NK-92 treated with Interleukin-12 subunit alpha and Interleukin-12 subunit beta, amount 100 ng/mL, for 24 hours (cell line): ENCODE measurements at regions not wholly inside any gene's neighbourhood (a gene's known extent, or its start where the extent isn't known, plus 50 kb on each side); places are given as distances from the start of the nearest gene placed in this dataset.
"Not testable (repeated sequence)": the region's sequence is repeated elsewhere in the genome, so short reads cannot be mapped to it uniquely, and the experiment has no call there.

Experiments used
- DNase-seq: peaks from one replicate; lab custom pipeline; 2025; lab: John Stamatoyannopoulos, UW

DNA sequence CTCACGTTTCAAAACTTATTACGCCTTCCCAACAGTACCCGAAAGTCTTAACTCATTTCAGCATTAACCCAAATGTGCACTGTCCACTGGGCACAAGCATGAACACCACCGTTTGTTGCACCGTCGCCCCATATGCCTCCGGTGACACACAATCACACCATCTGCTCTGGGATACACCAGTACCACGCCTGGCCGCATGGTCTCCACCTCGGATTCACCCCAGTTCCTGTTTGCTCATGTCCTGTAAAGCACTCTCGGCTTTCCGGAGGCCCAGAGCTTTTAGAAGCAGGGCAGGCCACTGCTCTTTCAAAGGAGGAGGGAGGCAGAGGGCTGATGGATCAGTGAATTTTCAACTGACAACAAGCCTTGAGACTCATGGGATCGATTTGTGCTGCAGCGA lies 1570.0 kb upstream of the DEFB115 start:
- no peak for DNase-seq

DNA sequence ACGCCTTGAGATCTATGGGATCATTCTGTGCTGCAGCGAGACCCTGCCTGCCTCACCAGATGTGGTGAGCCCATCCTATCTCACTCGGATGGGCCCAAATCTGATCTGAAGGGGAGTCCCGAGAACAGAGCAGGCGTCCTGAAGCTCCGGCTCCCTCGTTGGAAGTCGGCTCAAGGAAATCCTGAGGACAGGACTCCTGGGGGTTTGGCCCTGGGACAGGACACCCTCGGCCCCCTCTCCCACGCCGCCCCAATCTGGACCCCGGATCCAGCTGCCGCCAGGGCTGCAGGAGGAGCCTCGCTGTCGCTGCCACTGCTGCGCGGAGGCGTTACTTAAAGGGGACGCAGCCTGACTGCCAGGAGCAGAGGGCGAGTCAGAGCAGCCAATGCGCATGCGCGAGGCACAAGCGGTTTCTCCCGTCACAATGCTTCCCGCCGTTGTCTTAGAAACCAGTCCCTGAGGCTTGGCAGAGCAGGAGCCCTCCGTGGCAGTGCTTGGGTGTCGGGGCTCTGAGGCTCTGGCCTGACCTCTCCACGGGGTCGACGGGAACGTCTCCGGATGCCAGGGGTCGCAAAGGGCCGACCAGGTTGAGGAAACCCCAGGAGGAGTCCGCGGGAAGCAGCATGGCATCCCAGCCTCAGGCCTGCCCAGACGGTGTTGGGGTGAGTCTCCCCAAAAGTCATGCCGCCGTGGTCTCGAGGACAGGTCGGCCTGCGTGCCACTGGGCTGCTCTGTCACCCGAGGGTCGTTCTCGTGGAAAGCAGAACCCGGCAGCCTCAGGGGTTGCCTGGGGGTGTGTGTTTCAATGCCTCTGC lies 1567.8 kb upstream of the DEFB115 start:
- DNase-seq: peak; percentile 57

DNA sequence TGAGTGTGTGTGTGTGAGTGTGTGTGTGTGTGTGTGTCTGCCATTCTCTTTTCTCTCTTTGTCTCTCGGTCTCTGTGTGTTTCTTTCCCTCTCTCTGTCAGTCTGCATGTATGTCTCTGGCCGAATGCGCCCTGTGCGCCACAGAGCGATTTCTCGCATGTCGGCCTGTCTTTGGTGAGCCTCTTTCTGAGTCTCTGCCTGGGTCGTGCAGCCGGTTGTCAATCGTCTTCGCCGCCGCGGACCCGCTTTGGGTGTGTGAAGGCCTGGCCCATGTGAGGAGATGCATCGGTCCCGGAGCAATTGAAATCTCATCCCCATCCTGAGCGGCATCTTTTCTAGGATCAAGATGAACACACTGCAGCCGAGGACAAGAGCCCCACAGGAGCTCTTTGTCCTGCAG lies 1567.2 kb upstream of the DEFB115 start:
- no peak for DNase-seq

DNA sequence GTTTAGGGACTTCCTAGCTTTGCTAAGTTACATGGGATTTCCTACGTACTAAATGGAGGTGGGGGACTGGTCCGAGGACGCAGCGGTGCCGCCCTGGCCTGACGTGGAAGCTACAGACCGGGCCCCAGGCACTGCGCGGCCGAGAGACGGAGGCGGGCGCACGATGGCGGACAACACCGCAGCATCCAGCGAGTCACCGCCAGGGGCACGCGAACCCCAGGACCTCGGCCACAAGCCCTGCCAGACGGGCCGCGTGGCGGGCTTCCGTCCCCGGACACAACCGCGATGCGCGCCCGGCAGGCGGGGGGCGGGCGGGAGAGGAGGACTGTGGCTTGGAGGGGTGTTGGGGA lies 1516.9 kb upstream of the DEFB115 start:
- no peak for DNase-seq

DNA sequence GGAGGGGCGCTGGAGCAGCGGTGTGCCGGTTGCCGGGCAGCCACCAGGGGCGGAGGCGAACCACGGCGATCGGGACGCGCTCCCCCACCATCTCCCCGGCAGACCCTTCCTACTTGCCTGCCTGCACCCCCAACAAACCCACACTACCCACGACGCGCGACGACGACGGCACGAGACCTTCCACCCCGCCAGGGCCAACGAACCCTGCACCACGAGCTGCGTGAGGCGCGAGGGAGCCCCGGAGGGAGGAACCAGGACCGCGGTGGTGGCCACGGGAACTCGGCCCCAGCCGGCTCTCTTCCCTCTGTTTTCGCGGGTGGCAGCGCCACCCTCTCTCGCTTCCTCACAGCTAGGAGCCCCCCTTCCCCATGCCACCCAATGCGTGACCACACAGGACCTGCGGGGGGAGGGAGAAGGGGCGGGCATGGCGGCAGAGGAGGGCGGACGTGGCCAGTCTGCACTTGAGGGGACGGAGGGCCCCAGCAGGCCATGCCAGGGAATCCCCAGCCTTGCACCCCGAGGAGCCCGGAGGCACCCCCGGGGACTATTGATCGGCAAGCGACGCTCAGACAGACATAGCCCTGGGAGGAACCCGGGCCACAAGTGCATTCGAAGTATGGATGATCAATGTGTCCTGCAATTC lies 1516.4 kb upstream of the DEFB115 start:
- DNase-seq: no peak

DNA sequence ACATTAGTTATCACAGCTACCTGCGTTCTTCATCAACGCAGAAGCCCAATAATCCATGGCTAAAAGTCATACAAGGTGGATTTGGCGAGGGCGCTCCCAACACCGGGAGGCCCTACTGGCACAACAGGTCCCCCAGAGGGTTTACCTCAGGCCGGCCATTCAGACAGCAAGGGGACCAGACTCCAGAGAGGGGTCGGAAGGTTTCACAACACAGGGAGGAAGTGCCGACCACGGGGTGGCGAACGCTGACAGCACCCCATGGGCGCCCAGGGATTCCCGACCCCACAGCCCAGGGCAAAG lies 1515.9 kb upstream of the DEFB115 start:
- no peak for DNase-seq

DNA sequence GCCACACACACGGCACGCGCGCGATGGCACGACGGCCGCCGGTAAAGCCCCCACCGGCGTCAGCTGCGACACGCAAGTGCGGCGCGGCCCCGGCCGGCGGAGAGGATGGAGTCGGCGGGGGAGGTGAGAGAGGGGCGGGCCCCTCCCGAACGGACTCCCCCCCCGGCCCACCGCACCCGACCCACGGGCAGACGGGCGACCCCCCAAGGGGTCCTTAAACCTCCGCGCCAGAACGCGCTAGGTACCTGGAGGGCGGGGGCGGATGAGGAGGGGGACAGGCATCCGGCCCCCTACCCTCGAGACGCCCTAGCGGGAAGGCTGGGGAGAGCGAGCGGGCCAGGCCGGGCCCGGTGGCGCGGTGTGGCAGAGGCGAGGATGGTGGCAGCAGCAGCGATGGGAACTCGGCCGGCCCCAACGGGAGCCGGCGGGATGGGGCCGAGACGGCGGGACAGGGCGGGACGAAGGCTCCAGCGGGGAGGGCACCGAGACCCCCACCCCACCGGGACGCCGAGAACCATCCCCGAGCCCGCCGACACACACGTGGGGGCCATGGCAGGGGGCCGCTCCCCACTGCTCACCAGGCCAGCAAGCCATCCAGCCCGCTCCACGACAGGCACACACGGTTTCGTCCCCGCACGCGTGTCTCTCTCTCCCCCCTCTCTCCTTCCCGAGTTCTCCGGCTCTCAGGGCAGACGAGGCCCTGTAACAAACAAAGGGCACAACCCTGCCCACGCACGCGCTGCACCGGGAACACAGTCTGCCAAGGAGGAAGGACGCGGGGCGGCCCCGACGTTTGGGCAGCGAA lies 1515.4 kb upstream of the DEFB115 start:
- no peak for DNase-seq

DNA sequence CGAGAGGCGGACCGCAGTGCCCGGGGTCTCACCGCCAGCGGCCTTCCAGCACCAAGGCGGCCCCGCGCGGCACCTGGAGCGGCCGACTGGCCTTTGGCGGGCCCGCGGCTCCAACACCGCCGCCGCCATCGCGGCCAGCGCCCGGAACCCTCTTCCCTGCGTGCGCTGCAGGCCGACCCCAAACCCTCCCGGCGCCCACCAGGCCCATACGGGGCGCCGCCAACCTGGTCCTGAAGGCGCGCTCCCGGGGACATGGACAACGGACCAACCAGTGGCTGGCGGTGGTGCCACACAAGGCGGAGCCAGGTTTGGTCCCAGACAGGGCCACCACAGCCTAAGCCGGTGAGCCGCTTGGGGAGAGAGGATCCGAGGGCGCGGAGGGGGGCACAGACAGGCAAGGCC lies 1514.8 kb upstream of the DEFB115 start:
- DNase-seq: no peak

DNA sequence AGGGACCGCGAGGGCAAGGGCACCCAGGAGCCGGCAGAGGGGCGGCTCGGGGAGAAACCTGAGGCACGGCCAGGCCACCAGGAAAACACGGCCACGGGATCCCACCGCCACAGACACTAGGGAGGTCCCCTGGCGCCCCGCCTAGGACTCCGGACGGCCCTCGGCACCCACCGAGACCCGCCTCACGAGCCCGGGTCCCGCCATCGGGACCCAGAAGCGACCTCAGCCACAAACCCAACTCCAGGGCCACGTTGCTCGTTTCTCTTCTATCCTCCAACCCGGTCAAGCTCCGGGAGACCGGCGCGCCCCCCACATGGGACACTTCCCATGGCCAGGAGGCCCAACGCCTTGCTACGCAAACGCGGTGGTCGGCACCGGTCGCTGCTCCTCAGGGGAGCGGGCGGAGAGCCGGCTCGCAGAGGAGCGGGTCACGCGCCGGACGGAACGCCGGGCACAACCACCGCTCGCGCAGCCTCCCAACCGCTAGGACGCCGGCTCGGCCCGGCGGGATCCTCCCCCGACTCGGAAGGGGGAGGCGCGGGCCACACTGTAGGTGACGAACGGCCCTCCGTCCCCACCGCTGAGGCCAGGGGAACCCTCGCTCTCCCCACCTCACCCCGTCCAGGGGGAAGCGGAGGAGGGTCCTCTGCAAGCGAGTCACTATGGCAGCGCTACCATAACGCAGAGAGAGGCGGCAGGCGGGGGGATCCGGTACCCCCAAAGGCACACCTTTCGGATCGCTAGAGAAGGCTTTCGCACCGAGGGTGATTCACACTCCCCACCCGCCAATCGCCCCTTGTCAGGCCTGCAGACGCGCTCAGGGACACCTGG lies 1514.1 kb upstream of the DEFB115 start:
- DNase-seq: no peak

DNA sequence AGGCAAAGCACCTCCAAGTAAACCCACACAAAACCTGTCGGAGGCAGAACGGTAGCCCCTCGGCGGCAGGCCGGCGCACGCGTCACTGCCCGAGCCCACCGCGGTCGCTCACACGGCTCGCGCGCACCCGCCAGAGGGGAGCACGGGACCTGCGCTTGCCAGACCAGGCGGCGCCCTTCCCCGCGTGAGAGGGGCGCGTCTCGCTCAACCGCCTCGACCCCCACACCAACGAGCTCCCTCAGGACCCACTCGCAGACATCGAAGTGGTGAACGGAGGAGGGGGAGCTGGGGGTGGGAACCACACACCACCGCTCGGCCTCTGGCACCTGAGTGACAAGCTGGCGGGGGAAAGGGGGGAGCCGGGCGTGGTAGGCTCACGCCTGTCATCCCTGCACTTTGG lies 1513.4 kb upstream of the DEFB115 start:
- no peak for DNase-seq

DNA sequence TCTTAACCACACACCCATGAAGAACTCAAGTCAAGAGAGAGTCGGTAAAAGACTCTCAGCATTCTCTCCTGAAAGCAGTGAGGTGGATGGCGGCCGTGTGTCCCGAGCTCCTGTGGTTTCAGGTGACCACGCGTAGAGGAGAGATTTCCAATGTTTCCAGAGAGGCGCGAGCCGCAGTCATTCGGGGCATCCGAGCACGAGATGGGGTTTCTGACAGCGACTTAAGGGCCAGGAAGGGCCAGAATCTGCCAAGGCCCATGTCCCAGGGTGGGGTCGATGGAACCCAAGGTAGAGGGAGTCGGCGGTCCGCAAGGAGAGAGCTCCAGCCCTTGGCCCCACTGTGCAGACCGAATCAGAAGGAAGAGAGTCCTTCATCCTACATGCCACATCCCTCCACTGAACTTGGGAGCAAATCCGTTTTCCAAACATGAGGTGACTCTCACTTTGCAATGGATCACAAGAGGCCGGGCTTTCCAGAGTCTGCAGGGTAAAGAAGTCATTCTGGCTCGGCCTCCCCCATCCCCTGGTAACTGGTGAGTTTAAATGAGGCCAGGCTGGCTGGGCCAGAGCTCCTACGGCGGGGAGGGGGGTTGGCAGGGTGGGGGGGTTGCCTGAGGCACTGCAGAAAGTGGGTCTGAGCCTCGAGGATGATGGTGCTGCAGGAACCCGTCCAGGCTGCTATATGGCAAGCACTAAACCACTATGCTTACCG lies 1511.8 kb upstream of the DEFB115 start:
- not testable (repeated sequence) for DNase-seq

DNA sequence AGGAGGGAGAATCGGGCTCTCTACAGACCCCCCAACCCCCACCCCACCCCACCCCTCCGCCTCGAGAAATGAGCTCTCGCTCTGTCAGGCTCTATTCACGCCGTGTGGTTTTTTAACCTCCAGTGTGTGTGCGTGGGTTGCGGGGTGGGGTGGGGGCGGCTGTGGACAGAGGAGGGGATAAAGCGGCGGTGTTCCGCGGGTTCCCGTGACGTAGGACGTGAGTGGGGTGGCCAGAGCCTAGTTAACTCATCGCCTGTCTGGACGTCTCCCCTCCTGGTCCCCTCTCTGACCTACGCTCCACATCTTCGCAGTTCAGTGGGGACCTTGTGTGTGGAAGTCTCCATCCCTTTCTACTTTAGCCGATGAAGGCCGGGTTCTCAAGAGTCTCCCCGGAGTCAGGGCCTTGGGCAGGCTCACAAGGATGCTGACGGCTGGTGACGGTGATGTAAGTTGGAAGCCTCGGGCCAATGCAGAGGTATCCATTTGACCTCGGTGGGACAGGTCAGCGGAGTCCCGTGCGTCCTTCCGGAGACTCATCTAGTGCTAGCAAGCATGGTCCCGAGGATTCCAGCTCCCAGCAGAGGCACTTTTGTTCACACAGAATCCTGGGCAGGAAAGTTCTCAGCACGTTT lies 1507.1 kb upstream of the DEFB115 start:
- no peak for DNase-seq

DNA sequence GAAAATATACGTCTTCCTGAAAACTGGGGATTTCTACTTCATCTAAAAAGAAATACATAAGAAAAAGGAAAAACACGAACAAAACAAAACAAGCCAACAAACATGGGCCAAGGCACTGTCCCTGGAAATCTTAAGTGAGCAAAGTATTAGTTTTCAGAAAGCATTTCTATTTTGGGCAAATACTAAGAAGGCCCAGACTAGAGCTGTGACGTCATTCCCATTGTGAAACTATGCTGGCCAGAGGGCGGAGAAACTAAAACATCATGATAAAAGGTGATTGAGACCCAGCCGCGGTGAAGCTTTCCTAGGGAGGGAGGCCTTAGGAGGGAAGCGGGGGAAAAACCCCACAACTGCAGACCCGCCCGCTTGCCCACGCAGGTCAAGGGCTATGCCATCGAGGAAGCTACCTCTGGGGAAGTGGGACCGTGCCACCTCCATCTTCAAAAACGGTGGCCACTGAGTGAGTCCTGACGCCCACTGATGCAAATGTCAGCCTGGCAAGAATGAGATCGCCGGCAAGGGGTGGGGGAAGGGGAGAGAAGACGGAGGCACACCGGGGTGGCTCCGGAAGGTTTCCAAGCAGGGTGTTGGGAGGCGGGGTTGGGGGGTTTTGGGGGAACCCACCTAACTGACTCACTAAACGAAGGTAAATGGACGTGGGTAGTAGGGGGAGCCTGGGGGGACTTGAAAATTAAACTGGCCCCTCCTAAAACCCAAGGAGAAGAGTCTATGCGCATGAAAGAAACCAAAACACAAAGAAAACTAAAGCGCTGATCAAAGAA lies 1504.6 kb upstream of the DEFB115 start:
- DNase-seq: not testable (repeated sequence)

DNA sequence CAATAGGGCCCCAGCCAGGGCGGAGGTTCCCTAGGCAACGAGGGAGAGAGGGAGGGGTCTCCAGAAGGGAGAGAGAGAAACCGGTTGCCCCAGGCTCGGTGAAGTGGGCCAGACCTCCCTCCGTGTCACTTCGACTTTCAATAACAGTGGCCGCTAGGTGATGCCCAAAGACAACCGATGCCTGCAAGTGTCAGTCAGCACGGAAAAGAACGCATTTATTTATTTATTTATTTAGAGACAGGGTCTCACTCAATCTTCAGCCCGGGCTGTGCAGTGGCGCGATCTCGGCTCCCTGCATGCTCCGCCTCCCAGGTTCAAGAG lies 1504.1 kb upstream of the DEFB115 start:
- DNase-seq: not testable (repeated sequence)

DNA sequence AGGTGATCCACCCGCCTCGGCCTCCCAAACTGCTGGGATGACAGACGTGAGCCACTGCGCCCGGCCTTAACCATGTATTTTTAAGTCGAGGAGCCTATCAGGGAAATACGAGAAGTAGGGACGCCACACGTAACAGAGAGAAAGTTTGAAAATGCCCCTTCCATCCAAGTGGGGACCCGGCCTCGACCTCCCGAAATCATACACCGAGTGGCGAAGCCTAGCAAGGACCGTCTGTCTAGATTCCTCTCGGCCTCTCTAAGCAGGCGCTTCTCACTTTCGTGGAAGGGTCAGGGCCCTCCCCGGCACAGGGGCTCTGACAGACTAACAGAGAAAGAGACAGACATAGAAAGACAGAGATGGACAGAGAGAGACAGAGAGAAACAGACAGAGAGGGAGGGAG lies 1503.6 kb upstream of the DEFB115 start:
- not testable (repeated sequence) for DNase-seq

DNA sequence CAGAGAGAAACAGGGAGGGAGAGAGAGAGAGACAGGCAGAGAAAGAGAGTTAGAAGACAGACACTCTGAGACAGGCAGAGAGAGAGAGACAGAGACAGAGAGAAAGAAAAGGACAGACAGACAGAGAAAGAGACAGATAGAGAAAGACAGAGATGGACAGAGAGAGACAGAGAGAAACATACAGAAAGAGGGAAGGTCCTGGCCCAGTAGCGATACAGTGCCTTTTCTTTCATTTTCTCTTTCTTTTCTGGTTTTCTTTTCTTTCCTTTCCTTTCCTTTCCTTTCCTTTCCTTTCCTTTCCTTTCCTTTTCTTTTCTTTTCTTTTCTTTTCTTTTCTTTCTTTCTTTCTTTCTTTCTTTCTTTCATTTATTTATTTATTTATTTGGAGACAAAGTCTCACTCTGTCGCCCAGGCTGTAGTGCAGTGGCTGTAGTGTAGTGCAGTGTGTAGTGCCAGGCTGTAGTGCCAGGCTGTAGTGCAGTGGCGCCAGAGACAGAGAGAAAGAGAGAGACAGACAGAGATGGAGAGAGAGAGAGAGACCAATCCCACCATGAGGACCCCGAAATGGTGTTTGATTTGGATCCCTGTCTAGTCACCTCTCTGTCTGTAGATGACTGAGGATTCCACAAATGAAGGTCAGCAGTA lies 1501.5 kb upstream of the DEFB115 start:
- not testable (repeated sequence) for DNase-seq

DNA sequence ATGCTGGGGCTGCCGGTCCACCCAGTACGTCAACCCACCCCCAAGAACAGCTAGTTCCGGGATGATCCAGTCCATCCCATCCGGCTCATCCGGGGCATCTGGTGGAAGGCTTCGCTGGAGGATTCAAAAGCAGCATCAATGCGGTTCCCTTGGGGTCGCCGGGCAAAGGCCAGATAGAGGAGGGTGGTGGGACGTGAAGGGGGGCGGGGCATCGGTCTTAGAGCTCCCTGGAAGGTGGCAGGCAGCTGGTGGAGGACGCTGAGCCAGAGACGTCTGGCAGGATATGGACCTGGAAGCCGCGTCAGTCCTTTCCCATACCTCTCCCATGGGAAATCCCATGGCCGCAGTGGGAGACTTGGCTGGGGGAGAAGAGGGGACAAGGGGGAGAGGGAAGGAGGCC lies 1500.8 kb upstream of the DEFB115 start:
- DNase-seq: no peak

DNA sequence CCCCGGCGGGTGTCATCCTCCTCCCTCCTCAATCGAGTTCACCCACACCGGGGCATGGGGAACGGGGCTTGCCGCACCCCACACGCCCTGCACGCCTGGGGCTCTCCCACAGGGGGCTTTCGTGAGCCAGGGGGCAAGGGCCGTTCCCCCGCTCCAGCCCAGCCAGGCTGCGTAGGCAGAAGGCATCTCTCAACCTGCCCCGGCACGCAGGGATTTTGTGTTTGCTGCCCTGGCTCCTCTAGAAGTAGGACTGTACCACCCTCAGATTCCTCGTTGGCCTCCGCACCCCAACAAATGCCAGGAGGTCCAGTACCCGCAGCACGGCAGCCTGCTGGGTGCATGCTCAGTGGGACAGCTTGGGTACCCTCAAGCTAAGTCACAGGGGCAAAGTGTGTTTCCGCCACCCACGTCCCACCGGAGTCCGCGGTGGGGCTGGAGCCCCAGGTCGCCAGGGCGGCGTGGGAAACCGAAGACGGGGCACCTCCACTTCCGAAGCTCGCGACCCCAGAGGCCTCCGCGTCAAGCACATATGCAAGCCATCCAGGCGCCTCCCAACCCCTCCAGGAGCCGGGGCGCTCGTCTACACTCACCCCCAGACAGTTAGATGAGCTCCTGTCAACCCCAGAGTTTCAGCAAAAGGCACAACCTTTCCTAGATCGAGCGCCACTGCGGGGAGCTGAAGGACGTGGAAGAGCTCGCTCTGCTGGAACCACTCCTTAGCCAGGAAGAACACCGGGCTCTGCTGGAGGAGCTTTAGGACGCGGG lies 1495.7 kb upstream of the DEFB115 start:
- not testable (repeated sequence) for DNase-seq

DNA sequence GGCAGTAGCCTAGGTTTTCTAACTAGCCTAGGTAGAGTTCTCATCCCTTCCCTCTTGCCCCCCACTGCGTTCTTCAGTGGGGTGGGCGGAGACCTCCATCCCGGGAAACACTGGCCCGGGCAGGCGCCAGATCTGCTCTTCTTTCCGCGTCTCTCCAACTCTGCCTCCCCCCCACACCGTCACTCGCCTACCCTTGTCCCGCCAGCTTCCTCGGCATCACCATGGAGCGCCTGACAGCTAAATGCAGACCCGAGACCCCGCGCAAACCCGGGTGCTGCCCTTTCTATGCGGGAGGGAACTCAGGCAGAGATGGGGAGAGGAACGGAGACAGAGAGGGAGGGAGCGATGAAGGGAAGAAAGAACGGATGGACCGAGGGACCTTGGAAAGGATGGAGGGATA lies 1494.8 kb upstream of the DEFB115 start:
- DNase-seq: no peak
